ENCODE measurements at regions not wholly inside any gene's neighbourhood (a gene's known extent, or its start where the extent isn't known, plus 50 kb on each side); places are given as distances from the start of the nearest gene placed in this dataset.
"Not testable (repeated sequence)": the region's sequence is repeated elsewhere in the genome, so short reads cannot be mapped to it uniquely, and the experiment has no call there.

GRCh38 chr20:48042628-48043027, 257.3 kb upstream of the SULF2 start:
- Histone ChIP-seq H3K27ac (ENCODE audit: low read depth, low read length) (no peak overlapping the region), H3K36me3 (ENCODE audit: control insufficient read depth in 1 of 2, insufficient read depth in 2 of 2, low read length in 2 of 2) (no peaks in the 10 kb centered on the region), H3K9ac (ENCODE audit: low read depth in 1 of 2, low read length in 2 of 2) (no peak overlapping the region), H3K4me1 (ENCODE audit: control insufficient read depth in 1 of 2, insufficient read depth in 2 of 2, low read length in 2 of 2) (no peaks in the 10 kb centered on the region), H3K4me3 (ENCODE audit: low read depth in 1 of 2, low read length in 2 of 2) (no peak overlapping the region), H3K9me3 (ENCODE audit: control insufficient read depth in 1 of 2, low read length in 2 of 2) (no peaks in the 10 kb centered on the region), H3K27me3 (ENCODE audit: control insufficient read depth in 1 of 2, insufficient read depth in 2 of 2, low read length in 2 of 2) (no peaks in the 10 kb centered on the region)

DNA sequence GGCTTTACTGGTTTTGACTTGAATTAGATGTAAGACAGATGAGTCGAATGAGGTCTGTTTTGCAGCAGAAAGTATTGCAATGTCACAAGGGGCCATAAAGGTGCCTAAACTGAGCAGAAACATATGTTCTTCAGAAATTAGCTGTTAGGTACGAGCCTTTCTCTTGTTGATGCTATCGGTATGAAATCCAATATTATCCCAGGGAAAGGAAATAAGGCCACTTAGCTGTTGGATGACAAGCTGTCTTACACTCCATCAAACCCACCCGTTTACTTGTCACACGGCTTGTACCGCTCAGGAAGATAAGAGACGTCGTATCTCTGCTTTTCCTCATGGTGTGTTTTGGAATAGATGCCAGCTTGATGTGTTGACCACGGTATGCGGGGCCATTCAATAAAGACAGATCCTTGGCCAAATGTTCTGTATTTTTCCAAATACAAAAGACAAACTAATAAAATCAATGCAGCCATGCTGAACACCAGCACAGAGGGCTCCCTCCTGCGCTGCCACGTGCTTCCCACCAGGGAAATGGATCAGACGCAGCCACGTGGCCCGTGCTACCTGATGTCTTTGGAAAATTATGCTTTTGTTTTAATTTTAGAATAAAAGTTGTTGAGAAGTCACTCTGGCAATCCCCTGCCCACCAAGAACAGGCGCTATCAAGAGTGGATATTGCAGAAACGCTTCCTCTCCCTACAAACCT, 255.9 kb upstream of the SULF2 start:
- H3K4me3 ChIP-seq (ENCODE audit: low read depth in 1 of 2, low read length in 2 of 2), result no peak overlapping the region
- H3K4me1 ChIP-seq (ENCODE audit: control insufficient read depth in 1 of 2, insufficient read depth in 2 of 2, low read length in 2 of 2), result no peaks in the 10 kb centered on the region
- H3K36me3 ChIP-seq (ENCODE audit: control insufficient read depth in 1 of 2, insufficient read depth in 2 of 2, low read length in 2 of 2), result no peaks in the 10 kb centered on the region
- no peaks in the 10 kb centered on the region for H3K27me3 ChIP-seq (ENCODE audit: control insufficient read depth in 1 of 2, insufficient read depth in 2 of 2, low read length in 2 of 2)
- H3K9ac ChIP-seq (ENCODE audit: low read depth in 1 of 2, low read length in 2 of 2), result no peak overlapping the region
- no peaks in the 10 kb centered on the region for H3K9me3 ChIP-seq (ENCODE audit: control insufficient read depth in 1 of 2, low read length in 2 of 2)
- H3K27ac ChIP-seq (ENCODE audit: low read depth, low read length), result no peak overlapping the region

DNA sequence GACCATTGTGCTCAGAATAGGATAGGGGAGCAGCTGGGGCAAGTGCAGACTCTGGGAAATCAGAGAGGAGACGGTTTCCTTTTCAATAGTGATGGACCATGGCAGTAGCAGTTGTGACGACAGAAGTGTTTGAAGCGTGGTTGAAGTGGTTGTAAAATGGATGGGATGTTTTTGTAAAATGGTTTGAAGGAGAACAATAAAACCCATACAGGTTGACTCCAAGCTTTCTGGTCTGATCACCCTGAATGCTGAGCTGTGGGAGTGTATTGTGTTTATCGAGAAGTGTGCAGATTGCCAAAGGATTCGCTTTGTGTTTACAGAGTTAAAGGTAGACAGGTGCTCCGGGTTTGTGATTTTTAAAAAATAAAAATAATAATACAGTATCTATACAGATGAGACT, 255.2 kb upstream of the SULF2 start:
- H3K9ac ChIP-seq (ENCODE audit: low read depth in 1 of 2, low read length in 2 of 2), result no peak overlapping the region
- H3K27ac ChIP-seq (ENCODE audit: low read depth, low read length), result no peak overlapping the region
- H3K36me3 ChIP-seq (ENCODE audit: control insufficient read depth in 1 of 2, insufficient read depth in 2 of 2, low read length in 2 of 2), result no peaks in the 10 kb centered on the region
- H3K4me3 ChIP-seq (ENCODE audit: low read depth in 1 of 2, low read length in 2 of 2), result no peak overlapping the region
- H3K9me3 ChIP-seq (ENCODE audit: control insufficient read depth in 1 of 2, low read length in 2 of 2), result no peaks in the 10 kb centered on the region
- no peaks in the 10 kb centered on the region for H3K27me3 ChIP-seq (ENCODE audit: control insufficient read depth in 1 of 2, insufficient read depth in 2 of 2, low read length in 2 of 2)
- H3K4me1 ChIP-seq (ENCODE audit: control insufficient read depth in 1 of 2, insufficient read depth in 2 of 2, low read length in 2 of 2), result no peaks in the 10 kb centered on the region

DNA sequence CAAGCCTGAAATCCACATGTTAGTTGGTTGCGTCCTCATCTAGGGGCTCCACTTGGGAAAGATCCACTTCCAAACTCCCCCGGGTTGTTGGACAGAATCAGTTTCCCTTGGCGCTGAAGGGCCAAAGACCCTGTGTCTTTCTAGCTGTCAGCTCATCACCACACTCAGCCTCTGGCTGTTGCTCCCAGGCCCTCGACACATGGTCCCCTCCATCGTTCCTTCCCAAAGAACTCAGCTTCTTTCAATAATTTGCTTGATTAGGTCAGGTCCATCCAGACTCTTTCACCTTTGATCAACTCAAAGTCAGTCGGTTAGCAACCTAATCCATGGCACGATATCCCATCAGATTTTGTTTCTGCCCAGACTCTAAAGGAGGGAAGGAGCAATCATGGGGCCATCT, 254.8 kb upstream of the SULF2 start:
- Histone ChIP-seq H3K4me3 (ENCODE audit: low read depth in 1 of 2, low read length in 2 of 2) (no peak overlapping the region), H3K27me3 (ENCODE audit: control insufficient read depth in 1 of 2, insufficient read depth in 2 of 2, low read length in 2 of 2) (no peaks in the 10 kb centered on the region), H3K9ac (ENCODE audit: low read depth in 1 of 2, low read length in 2 of 2) (no peak overlapping the region), H3K27ac (ENCODE audit: low read depth, low read length) (no peak overlapping the region), H3K9me3 (ENCODE audit: control insufficient read depth in 1 of 2, low read length in 2 of 2) (no peaks in the 10 kb centered on the region), H3K4me1 (ENCODE audit: control insufficient read depth in 1 of 2, insufficient read depth in 2 of 2, low read length in 2 of 2) (no peaks in the 10 kb centered on the region), H3K36me3 (ENCODE audit: control insufficient read depth in 1 of 2, insufficient read depth in 2 of 2, low read length in 2 of 2) (no peaks in the 10 kb centered on the region)

- Histone ChIP-seq H3K4me3 (ENCODE audit: low read depth in 1 of 2, low read length in 2 of 2) (no peak overlapping the region), H3K27me3 (ENCODE audit: control insufficient read depth in 1 of 2, insufficient read depth in 2 of 2, low read length in 2 of 2) (no peaks in the 10 kb centered on the region), H3K27ac (ENCODE audit: low read depth, low read length) (no peak overlapping the region), H3K36me3 (ENCODE audit: control insufficient read depth in 1 of 2, insufficient read depth in 2 of 2, low read length in 2 of 2) (no peaks in the 10 kb centered on the region), H3K9me3 (ENCODE audit: control insufficient read depth in 1 of 2, low read length in 2 of 2) (no peaks in the 10 kb centered on the region), H3K4me1 (ENCODE audit: control insufficient read depth in 1 of 2, insufficient read depth in 2 of 2, low read length in 2 of 2) (no peaks in the 10 kb centered on the region), H3K9ac (ENCODE audit: low read depth in 1 of 2, low read length in 2 of 2) (no peak overlapping the region)
Observed at GRCh38 chr20:48039514-48039913, 254.2 kb upstream of the SULF2 start.

- Histone ChIP-seq H3K9me3 (ENCODE audit: control insufficient read depth in 1 of 2, low read length in 2 of 2) (no peaks in the 10 kb centered on the region), H3K27ac (ENCODE audit: low read depth, low read length) (no peak overlapping the region), H3K36me3 (ENCODE audit: control insufficient read depth in 1 of 2, insufficient read depth in 2 of 2, low read length in 2 of 2) (no peaks in the 10 kb centered on the region), H3K4me3 (ENCODE audit: low read depth in 1 of 2, low read length in 2 of 2) (no peak overlapping the region), H3K4me1 (ENCODE audit: control insufficient read depth in 1 of 2, insufficient read depth in 2 of 2, low read length in 2 of 2) (no peaks in the 10 kb centered on the region), H3K9ac (ENCODE audit: low read depth in 1 of 2, low read length in 2 of 2) (no peak overlapping the region), H3K27me3 (ENCODE audit: control insufficient read depth in 1 of 2, insufficient read depth in 2 of 2, low read length in 2 of 2) (no peaks in the 10 kb centered on the region)
Observed at GRCh38 chr20:48038713-48039112, 253.4 kb upstream of the SULF2 start.

GRCh38 chr20:48037798-48038197, 252.5 kb upstream of the SULF2 start:
- H3K27ac ChIP-seq (ENCODE audit: low read depth, low read length); H3K4me3 ChIP-seq (ENCODE audit: low read depth in 1 of 2, low read length in 2 of 2); H3K27me3 ChIP-seq (ENCODE audit: control insufficient read depth in 1 of 2, insufficient read depth in 2 of 2, low read length in 2 of 2); H3K9ac ChIP-seq (ENCODE audit: low read depth in 1 of 2, low read length in 2 of 2); H3K4me1 ChIP-seq (ENCODE audit: control insufficient read depth in 1 of 2, insufficient read depth in 2 of 2, low read length in 2 of 2); H3K9me3 ChIP-seq (ENCODE audit: control insufficient read depth in 1 of 2, low read length in 2 of 2); H3K36me3 ChIP-seq (ENCODE audit: control insufficient read depth in 1 of 2, insufficient read depth in 2 of 2, low read length in 2 of 2): not testable (repeated sequence)

DNA sequence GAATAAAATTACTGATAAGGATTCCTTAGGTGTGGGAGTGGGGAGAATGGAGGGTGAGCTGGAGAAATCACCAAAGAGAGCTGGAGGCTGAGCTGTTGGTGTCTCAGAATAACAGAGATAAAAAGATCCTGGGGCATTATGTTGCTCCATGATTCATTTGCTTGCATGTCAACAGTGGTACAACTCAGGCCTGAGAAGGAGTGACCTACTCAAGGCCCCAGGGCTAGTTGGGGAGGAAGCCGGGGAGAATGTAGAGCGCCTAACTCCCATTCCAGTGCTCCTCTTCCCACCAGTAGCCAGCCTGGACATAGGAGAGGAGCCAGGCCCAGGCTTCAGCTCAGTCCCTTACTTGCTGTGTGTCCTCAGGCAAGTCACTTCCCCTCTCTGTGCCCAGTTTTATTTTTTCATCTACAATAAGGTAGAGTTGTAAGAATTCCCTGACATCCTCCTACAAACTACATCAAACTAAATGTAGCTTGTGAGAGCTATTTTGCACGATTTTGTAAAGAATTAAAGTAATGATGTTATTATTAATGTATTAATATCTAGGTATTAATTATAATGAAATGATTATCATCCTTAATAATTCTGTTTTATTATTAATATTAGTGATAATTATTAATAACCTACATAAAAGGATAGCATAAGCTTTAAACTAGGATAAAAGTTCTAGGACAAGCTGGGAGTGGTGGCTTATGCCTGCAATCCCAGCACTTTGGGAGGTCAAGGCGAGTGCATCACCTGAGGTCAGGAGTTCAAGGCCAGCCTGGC, 250.9 kb upstream of the SULF2 start:
- H3K27me3 ChIP-seq (ENCODE audit: control insufficient read depth in 1 of 2, insufficient read depth in 2 of 2, low read length in 2 of 2), result no peaks in the 10 kb centered on the region
- H3K9me3 ChIP-seq (ENCODE audit: control insufficient read depth in 1 of 2, low read length in 2 of 2), result no peaks in the 10 kb centered on the region
- no peak overlapping the region for H3K9ac ChIP-seq (ENCODE audit: low read depth in 1 of 2, low read length in 2 of 2)
- H3K27ac ChIP-seq (ENCODE audit: low read depth, low read length), result no peak overlapping the region
- H3K36me3 ChIP-seq (ENCODE audit: control insufficient read depth in 1 of 2, insufficient read depth in 2 of 2, low read length in 2 of 2), result no peaks in the 10 kb centered on the region
- H3K4me3 ChIP-seq (ENCODE audit: low read depth in 1 of 2, low read length in 2 of 2), result no peak overlapping the region
- H3K4me1 ChIP-seq (ENCODE audit: control insufficient read depth in 1 of 2, insufficient read depth in 2 of 2, low read length in 2 of 2), result no peaks in the 10 kb centered on the region

- H3K27me3 ChIP-seq (ENCODE audit: control insufficient read depth in 1 of 2, insufficient read depth in 2 of 2, low read length in 2 of 2), result no peaks in the 10 kb centered on the region
- H3K4me3 ChIP-seq (ENCODE audit: low read depth in 1 of 2, low read length in 2 of 2), result no peak overlapping the region
- no peaks in the 10 kb centered on the region for H3K4me1 ChIP-seq (ENCODE audit: control insufficient read depth in 1 of 2, insufficient read depth in 2 of 2, low read length in 2 of 2)
- no peak overlapping the region for H3K9ac ChIP-seq (ENCODE audit: low read depth in 1 of 2, low read length in 2 of 2)
- H3K9me3 ChIP-seq (ENCODE audit: control insufficient read depth in 1 of 2, low read length in 2 of 2), result no peaks in the 10 kb centered on the region
- no peak overlapping the region for H3K27ac ChIP-seq (ENCODE audit: low read depth, low read length)
- H3K36me3 ChIP-seq (ENCODE audit: control insufficient read depth in 1 of 2, insufficient read depth in 2 of 2, low read length in 2 of 2), result no peaks in the 10 kb centered on the region
Observed at GRCh38 chr20:48034751-48035150, 249.5 kb upstream of the SULF2 start.

DNA sequence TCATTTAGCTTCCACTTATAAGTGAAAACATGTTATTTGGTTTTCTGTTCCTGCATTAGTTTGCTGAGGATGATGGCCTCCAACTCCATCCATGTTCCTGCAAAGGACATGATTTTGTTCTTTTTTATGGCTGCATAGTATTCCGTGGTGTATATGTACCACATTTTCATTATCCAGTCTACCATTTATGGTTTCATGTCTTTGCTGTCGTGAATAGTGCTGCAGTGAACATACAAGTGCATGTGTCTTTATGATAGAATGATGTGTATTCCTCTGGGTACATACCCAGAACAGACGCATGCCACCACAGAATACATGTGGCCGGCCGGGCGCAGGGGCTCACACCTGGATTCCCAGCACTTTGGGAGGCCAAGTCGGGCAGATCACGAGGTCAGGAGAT, 247.7 kb upstream of the SULF2 start:
- not testable (repeated sequence) for H3K9me3 ChIP-seq (ENCODE audit: control insufficient read depth in 1 of 2, low read length in 2 of 2); H3K4me1 ChIP-seq (ENCODE audit: control insufficient read depth in 1 of 2, insufficient read depth in 2 of 2, low read length in 2 of 2); H3K27ac ChIP-seq (ENCODE audit: low read depth, low read length); H3K27me3 ChIP-seq (ENCODE audit: control insufficient read depth in 1 of 2, insufficient read depth in 2 of 2, low read length in 2 of 2); H3K9ac ChIP-seq (ENCODE audit: low read depth in 1 of 2, low read length in 2 of 2); H3K36me3 ChIP-seq (ENCODE audit: control insufficient read depth in 1 of 2, insufficient read depth in 2 of 2, low read length in 2 of 2); H3K4me3 ChIP-seq (ENCODE audit: low read depth in 1 of 2, low read length in 2 of 2)
